Skeletal muscle tissue (tissue), 3 donors: ENCODE measurements at regions not wholly inside any gene's neighbourhood (a gene's known extent, or its start where the extent isn't known, plus 50 kb on each side); places are given as distances from the start of the nearest gene placed in this dataset.

Source experiments
- H3K27ac ChIP-seq: one replicate; pipeline ENCODE4 v1.7.0; 2013; ENCODE audit warnings: mild to moderate bottlenecking, low read depth, low read length, inconsistent platforms
- H3K27me3 ChIP-seq, 3 donors: one replicate each; pipeline ENCODE4 v1.7.0; 2013; ENCODE audit warnings: low read length in 3 of 3; ENCODE audit not compliant: control insufficient read depth in 3 of 3, insufficient read depth in 3 of 3
- H3K36me3 ChIP-seq, 3 donors: one replicate each; pipeline ENCODE4 v1.7.0; 2013; ENCODE audit warnings: low read length in 3 of 3; ENCODE audit not compliant: control insufficient read depth in 3 of 3, insufficient read depth in 3 of 3
- H3K4me1 ChIP-seq, 3 donors: one replicate each; pipeline ENCODE4 v1.7.0; 2013; ENCODE audit warnings: low read length in 3 of 3, mild to moderate bottlenecking in 3 of 3; ENCODE audit not compliant: control insufficient read depth in 3 of 3, insufficient read depth in 3 of 3
- H3K4me3 ChIP-seq, 3 donors: one replicate each; pipeline ENCODE4 v1.7.0; 2013; ENCODE audit warnings: low read length in 3 of 3
- H3K9ac ChIP-seq, 3 donors: one replicate each; pipeline ENCODE4 v1.7.0; 2013; ENCODE audit warnings: low read length in 3 of 3, mild to moderate bottlenecking in 3 of 3, moderate library complexity in 2 of 3, low read depth in 1 of 3
- H3K9me3 ChIP-seq, 3 donors: one replicate each; pipeline ENCODE4 v1.7.0; 2013; ENCODE audit warnings: low read length in 3 of 3; ENCODE audit not compliant: control insufficient read depth in 3 of 3
- donor health status: Osteomylitis.

GRCh38 chr17:71176331-71176730 is 944.5 kb upstream of the SOX9 start:
- H3K27ac ChIP-seq = no peak overlapping the region
- H3K4me1 ChIP-seq = no peaks in the 10 kb centered on the region
- H3K9me3 ChIP-seq = no peaks in the 10 kb centered on the region
- H3K4me3 ChIP-seq = no peak overlapping the region
- H3K36me3 ChIP-seq = no peaks in the 10 kb centered on the region
- no peak overlapping the region for H3K9ac ChIP-seq
- no peaks in the 10 kb centered on the region for H3K27me3 ChIP-seq

DNA sequence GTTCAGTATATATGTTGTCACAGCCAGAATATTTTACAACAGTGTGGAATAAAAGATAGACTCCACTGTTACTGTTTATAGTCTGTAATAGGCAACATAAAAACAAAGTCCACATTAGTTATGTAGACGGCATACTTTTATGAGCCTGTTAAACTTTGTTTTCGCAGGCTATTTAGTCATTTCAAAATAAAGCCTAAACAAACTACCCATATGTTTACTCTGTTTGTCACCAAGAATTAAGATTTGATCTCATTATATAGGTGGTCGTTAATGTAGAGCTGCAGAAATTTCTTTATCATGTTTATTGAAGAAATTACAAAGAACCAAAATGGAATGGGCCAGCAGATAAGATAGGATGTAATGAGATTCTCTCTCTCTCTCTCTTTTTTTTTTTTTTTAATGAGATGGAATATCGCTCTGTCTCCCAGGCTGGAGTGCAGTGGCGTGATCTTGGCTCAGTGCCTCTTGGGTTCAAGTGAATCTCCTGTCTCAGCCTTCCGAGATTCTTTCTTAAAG is 943.8 kb upstream of the SOX9 start:
- H3K4me3 ChIP-seq = no peak overlapping the region
- H3K9me3 ChIP-seq = no peaks in the 10 kb centered on the region
- no peak overlapping the region for H3K9ac ChIP-seq
- H3K27me3 ChIP-seq = no peaks in the 10 kb centered on the region
- H3K36me3 ChIP-seq = no peaks in the 10 kb centered on the region
- no peak overlapping the region for H3K27ac ChIP-seq
- no peaks in the 10 kb centered on the region for H3K4me1 ChIP-seq

- Histone ChIP-seq H3K36me3 (no peaks in the 10 kb centered on the region), H3K9me3 (no peaks in the 10 kb centered on the region), H3K27ac (no peak overlapping the region), H3K9ac (no peak overlapping the region), H3K4me1 (peaks cover 0 to 4% (median 2%) of the 10 kb centered on the region in 3 donors), H3K27me3 (no peaks in the 10 kb centered on the region), H3K4me3 (no peak overlapping the region)
These were observed 939.9 kb upstream of the SOX9 start for GRCh38 chr17:71180801-71181385.

DNA sequence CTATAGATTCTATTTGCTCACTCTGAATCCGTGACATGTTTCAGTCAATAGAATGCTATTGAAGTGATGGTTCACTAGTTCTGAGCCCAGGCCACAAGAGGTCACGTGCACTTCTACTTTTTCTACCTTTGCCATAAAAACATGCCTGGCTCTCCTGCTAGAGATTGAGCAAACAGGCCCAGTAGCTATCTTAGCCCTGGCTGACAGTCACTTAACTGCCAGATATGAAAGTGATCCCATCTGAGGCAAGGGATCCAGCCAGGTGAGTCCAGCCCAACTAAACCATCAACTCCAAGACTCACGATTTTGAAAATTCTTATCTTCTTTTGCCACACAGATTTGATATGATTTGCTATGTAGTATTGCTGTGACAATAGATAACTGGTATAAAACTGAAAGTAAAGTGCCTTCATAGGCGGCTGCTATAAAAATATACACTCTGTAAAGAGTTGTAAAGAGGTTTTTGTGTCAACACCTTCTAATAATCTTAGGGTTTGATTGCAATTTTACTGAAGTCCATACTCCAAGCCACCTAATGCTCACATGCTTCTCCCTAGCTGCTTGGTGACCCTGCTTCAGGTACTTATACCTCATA is 937.7 kb upstream of the SOX9 start:
- Histone ChIP-seq H3K9ac (no peak overlapping the region), H3K9me3 (no peaks in the 10 kb centered on the region), H3K4me1 (peaks cover 0 to 4% (median 2%) of the 10 kb centered on the region in 3 donors), H3K4me3 (no peak overlapping the region), H3K27ac (no peak overlapping the region), H3K27me3 (no peaks in the 10 kb centered on the region), H3K36me3 (no peaks in the 10 kb centered on the region)

GRCh38 chr17:71184716-71185115 is 936.1 kb upstream of the SOX9 start:
- peaks cover 0 to 4% (median 2%) of the 10 kb centered on the region in 3 donors for H3K4me1 ChIP-seq
- H3K36me3 ChIP-seq = no peaks in the 10 kb centered on the region
- H3K27me3 ChIP-seq = no peaks in the 10 kb centered on the region
- no peak overlapping the region for H3K9ac ChIP-seq
- no peak overlapping the region for H3K4me3 ChIP-seq
- H3K27ac ChIP-seq = peak overlapping the region; percentile 5
- no peaks in the 10 kb centered on the region for H3K9me3 ChIP-seq

DNA sequence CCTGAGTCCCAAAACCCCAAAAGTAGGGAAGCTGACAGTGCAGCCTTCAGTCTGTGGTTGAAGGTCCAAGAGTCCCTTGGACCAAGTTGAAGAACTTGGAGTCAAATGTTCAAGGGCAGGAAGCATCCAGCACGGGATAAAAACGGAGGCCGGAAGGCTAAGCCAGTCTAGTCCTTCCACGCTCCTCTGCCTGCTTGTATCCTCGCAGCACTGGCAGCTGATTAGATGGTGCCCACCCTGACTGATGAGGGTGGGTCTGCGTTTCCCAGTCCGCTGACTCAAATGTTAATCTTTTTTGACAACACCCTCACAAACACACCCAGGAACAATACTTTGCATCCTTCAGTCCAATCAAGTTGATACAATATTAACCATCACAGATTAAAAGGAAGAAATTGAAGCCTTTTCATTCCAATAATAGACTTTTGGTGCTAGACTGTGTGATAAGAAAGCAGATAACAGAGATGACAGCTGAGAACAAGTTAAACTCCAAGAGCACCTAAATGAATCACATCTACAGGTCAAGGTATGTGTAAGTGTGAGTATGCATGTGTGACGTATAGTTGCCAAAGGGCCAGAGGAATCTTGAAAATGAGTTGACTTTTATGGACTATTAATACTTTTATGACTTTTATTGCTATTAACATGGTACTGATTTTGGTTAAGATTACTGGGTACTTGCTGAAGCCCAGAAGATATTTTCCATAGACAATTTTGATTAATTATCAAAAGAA is 933.5 kb upstream of the SOX9 start:
- Histone ChIP-seq H3K4me1 (peaks cover 0 to 4% (median 2%) of the 10 kb centered on the region in 3 donors), H3K27ac (no peak overlapping the region), H3K4me3 (no peak overlapping the region), H3K27me3 (no peaks in the 10 kb centered on the region), H3K36me3 (no peaks in the 10 kb centered on the region), H3K9me3 (no peaks in the 10 kb centered on the region), H3K9ac (no peak overlapping the region)

DNA sequence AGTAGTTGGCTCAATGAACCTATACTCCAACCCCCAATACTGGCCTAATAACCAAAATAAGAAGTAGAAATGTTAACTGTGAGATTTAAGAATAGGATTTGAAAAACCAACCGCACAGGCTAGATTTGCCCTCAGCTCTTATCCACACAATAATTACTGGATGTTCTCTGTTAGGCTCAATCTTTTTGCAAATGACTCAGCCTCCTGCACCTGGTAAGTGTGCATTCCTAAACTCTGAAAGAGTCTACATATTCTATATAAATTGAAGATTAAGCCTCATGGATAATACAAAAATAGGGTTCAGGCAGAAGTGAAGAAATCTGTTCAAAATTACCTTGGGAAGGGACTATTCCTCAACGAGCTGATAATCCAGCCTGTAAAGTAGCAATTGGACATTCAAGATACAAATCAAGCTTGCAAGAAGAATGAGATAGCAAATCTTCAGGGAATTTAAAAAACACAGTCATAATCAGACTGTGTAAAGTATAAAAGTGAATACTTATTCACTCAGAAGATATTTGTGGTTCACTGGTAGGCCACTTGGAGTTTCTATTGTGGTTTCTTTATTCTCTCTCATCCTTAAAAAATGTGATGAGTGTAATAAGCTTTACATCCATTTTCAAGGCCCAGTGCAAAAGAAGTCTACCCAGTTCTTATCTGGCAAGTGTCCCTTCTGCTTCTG is 931.9 kb upstream of the SOX9 start:
- Histone ChIP-seq H3K9ac (no peak overlapping the region), H3K4me1 (peaks cover 0 to 4% (median 0%) of the 10 kb centered on the region in 3 donors), H3K27ac (no peak overlapping the region), H3K36me3 (no peaks in the 10 kb centered on the region), H3K9me3 (no peaks in the 10 kb centered on the region), H3K4me3 (no peak overlapping the region), H3K27me3 (no peaks in the 10 kb centered on the region)

DNA sequence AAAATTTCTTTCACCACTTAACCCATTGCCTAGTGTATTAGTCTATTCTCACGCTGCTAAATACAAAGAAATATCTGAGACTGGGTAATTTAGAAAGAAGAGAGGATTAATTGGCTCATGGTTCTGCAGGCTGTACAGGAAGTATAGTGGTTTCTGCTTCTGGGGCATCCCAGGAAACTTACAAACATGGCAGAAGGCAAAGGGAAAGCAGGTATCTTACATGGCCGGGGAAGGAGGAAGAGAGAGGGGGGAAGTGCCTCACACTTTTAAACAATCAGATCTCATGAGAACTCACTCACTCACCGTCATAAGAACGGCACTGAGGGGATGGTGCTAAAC is 931.4 kb upstream of the SOX9 start:
- peaks cover 0 to 4% (median 0%) of the 10 kb centered on the region in 3 donors for H3K4me1 ChIP-seq
- no peak overlapping the region for H3K9ac ChIP-seq
- H3K9me3 ChIP-seq = no peaks in the 10 kb centered on the region
- H3K4me3 ChIP-seq = no peak overlapping the region
- no peaks in the 10 kb centered on the region for H3K27me3 ChIP-seq
- H3K36me3 ChIP-seq = no peaks in the 10 kb centered on the region
- H3K27ac ChIP-seq = no peak overlapping the region

DNA sequence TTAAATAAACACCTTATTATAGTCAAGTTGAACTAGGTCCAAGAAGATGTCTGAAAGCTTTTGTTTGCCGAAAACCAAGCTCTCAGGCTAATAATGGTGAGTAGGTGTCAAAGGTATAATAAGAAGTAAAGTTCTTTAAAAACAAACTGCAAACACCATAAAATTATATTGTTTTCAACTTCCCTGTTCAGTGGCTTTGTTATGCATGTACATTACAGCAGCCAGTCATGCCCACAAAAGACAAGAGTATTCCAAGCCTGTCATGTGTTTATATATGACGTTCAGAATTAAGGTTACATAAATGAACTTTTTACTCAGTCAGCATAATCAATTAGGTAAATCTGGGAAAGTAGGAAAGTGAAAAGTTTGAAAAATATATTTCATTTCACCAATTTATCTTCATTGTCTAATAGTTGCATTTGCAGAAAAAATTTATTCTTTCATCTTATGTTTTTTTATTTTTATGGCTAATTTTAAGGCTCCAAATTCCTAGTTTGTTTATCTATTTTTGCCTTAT is 928.7 kb upstream of the SOX9 start:
- Histone ChIP-seq H3K27ac (no peak overlapping the region), H3K4me3 (no peak overlapping the region), H3K9me3 (no peaks in the 10 kb centered on the region), H3K36me3 (no peaks in the 10 kb centered on the region), H3K27me3 (no peaks in the 10 kb centered on the region), H3K4me1 (no peaks in the 10 kb centered on the region), H3K9ac (no peak overlapping the region)

- Histone ChIP-seq H3K36me3 (no peaks in the 10 kb centered on the region), H3K4me3 (no peak overlapping the region), H3K27me3 (no peaks in the 10 kb centered on the region), H3K4me1 (no peaks in the 10 kb centered on the region), H3K9ac (no peak overlapping the region), H3K27ac (no peak overlapping the region), H3K9me3 (no peaks in the 10 kb centered on the region)
These were observed 928.0 kb upstream of the SOX9 start for GRCh38 chr17:71192848-71193247.
